DMS79 (cell line): ENCODE measurements at regions not wholly inside any gene's neighbourhood (a gene's known extent, or its start where the extent isn't known, plus 50 kb on each side); places are given as distances from the start of the nearest gene placed in this dataset.

ENCODE experiments used
- DNase-seq: peaks from one replicate; lab custom pipeline; 2025; lab: John Stamatoyannopoulos, UW

DNA sequence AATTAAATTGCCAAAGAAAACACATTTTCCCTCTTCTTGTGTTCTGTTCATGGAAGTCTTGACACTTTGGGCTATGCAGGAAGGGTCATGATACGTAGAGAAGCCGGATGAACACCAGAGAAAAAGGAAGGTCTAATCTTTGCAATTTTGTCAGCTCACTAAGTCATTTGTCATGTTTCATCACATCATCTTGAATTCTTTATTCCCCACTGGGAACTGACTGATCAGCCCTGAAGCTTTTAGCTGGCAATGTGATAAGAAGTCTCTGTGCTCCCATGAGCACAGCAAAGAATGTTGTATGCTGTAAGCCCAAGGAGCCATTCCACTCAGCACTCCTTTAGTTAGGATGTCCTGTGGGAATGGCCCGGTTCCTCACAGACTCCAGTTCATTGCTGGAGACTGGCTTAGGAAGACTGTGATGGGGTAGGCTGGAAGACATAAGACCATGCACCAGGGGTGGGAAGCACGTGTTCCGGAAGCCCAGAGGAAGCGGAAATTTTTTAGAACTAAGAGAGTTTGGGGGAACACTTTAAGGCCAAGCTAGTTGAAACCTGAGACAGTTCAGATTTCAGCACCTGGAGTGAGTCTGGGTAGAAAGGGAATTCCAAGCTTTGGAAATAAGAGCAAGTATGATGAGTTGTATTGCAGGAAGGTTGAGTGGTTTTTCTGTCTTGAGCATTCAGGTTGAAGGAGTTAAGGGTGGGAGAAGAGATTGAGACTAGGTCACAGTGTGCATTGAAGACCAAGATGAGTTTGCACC lies 306.7 kb upstream of the MTNR1B start:
- no peak for DNase-seq

- no peak for DNase-seq
Observed at GRCh38 chr11:92663539-92663938, 305.9 kb upstream of the MTNR1B start.

GRCh38 chr11:92667486-92668152 lies 301.8 kb upstream of the MTNR1B start:
- DNase-seq, result no peak

GRCh38 chr11:92670308-92670890 lies 299.1 kb upstream of the MTNR1B start:
- no peak for DNase-seq

DNA sequence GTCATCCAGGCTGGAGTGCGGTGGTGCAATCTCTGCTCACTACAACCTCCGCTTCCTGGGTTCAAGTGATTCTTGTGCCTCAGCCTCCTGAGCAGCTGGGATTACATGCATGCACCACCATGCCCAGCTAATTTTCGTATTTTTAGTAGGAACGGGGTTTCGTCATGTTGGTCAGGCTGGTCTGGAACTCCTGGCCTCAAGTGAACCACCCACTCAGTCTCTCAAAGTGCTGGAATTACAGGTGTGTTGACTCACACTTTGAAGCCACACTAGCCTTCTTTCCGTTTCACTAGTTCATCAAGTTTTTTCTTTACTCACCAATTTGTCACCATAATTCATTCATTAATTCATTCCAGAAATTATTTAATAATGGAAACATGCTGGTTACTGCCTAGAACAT lies 298.4 kb upstream of the MTNR1B start:
- no peak for DNase-seq

DNA sequence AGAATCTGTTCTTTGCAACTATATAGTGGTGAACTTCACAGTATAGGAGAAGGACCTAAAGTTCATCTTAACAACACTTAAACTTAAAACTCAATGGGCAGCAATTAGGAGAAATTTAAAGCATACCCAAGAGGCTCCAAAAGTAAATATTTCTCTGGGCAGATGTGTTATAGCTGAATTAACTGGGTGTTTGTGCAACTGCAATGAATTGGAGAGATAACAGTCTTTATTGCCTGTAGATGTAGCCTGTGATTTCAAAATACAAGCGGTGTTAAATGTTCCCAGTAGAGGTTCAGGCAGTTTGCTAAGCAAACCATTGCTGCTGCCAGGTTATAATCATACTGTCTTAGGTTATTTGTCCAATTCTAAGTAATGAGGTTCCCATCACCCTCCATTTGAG lies 294.1 kb upstream of the MTNR1B start:
- DNase-seq, result no peak

DNA sequence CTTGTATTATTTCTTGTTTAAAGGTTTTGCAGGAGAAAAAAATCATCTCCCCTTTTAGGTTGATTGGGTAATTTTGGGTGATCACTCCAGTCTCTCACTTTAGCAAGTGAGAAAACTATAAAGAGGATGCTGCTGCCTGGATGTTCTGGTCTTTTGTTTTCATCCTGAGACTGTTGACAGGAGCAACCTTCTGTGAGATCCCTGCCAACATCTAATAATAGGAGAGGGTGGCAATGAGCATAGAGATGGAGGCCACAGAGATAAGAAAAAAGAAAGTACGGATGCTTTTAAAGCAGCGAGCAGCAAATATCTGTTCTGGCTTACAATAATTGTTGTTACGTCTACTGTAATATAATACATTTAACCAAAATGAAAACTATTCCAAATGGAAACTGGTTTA lies 293.6 kb upstream of the MTNR1B start:
- no peak for DNase-seq

DNA sequence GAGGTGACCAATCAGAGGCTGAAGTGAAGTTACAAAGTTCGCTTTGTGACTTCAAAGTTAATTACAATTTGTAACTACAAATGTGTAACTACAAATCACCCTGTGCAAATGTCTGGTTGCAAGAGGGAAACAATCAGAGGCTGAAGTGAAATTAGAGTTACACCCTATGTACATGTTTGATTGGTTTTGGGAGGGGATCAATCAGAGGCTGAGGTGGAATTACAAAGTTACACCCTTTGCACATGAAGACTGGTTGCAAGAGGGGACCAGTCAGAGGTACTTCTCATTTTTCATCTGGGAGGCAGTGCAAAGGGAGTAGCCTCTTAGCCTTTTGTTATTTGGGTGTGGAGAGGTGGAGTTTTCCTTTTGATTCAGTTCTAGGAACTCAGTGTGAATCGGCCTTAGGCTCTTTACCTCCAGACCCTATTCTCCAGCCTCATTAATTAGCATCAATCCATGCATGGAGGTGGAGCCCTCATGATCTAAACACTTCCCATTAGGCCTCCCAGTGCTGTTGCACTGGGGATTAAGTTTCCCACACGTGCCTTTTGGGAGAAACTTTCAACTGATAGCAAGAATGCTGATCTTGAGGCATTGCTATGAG lies 291.3 kb upstream of the MTNR1B start:
- DNase-seq, result no peak

DNA sequence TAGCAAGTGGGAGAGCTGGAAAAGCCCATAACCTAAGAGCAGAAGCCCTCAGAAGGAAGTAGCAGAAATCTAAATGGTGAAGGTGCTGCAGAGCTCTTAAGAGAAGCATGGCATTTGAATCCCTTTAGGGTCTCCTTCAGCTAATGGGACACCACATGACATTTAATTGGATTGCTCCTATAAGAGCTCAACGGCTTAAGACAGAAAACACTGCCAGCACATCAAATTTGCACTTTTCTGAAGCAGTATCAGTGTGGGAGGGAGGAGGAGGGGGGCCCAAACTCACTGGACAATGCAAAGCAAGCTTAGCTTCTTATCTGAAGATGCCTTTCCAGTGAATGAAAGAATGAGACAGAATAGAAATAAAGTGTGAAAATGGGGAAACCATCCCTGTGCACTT lies 287.9 kb upstream of the MTNR1B start:
- DNase-seq, result peak; percentile 74

GRCh38 chr11:92682136-92682535 lies 287.3 kb upstream of the MTNR1B start:
- no peak for DNase-seq

DNA sequence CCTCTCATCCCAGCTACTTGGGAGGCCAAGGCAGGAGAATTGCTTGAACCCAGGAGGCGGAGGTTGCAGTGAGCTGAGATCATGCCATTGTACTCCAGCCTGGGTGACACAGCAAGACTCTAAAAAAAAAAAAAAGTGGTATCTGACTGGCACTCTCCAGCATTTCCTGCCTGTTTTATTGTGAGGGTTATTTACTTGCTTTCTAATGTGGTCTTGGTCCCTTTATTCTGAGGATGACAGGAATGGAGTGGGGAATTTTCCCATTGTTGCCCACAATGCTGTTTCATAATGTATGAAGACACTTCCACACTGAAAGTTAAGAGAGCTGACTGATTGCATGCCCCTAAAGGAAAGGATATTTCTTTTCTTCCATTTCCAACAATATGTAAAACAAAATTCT lies 286.5 kb upstream of the MTNR1B start:
- DNase-seq, result no peak

- no peak for DNase-seq
Observed at GRCh38 chr11:92685049-92685448, 284.4 kb upstream of the MTNR1B start.

- no peak for DNase-seq
Observed at GRCh38 chr11:92687724-92688123, 281.7 kb upstream of the MTNR1B start.

GRCh38 chr11:92688416-92688815 lies 281.0 kb upstream of the MTNR1B start:
- no peak for DNase-seq

DNA sequence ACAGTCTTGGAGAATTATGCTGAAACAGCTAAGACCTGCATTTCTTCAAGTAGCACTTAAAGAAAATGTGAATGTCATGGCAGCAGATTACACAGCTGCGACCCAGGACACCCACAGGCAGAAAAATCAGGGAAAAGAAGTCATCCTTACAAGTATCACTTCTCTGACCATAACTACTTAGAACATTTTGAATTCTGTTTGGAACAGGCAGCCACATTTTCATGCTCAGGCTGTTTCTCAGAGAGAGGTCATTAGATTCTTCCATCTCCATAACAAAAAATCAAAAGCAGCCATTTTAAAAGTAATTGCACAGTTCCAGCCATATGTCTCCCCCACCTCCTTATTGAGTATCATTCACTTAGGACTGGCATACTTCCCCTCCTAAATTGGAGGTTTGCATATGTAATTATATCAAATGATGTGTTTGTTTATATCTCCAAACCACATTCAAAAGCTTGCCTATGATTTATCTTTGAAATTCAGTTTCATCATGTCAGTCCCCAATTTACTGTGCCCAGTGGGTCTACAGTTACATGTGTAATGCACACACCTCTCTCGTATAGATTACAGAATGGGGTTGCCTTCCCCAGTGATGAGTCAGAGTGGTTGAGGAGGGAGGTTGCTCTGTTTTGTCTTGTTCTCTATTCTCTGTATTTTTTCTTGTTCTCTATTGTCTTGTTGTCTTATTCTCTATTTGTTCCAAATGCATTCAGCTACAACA lies 276.5 kb upstream of the MTNR1B start:
- DNase-seq, result no peak

DNA sequence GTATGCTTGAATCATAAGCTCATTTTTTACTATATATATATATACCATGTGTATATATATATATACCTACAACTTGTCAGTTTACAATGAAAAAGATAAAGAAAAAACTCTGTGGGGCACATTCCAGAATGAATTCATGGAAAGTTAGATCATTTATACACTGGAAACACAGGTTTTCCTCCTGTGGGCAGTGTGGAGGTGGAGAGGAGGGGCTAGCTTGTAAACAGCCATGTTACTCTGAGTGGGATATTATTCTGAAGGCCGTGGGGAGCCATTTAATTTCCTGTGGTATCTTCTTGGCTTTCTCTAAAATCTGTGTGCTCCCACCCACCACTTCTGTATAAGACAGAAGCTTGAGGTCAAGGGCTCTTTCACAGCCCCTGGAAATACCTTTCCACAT lies 273.4 kb upstream of the MTNR1B start:
- DNase-seq, result no peak

DNA sequence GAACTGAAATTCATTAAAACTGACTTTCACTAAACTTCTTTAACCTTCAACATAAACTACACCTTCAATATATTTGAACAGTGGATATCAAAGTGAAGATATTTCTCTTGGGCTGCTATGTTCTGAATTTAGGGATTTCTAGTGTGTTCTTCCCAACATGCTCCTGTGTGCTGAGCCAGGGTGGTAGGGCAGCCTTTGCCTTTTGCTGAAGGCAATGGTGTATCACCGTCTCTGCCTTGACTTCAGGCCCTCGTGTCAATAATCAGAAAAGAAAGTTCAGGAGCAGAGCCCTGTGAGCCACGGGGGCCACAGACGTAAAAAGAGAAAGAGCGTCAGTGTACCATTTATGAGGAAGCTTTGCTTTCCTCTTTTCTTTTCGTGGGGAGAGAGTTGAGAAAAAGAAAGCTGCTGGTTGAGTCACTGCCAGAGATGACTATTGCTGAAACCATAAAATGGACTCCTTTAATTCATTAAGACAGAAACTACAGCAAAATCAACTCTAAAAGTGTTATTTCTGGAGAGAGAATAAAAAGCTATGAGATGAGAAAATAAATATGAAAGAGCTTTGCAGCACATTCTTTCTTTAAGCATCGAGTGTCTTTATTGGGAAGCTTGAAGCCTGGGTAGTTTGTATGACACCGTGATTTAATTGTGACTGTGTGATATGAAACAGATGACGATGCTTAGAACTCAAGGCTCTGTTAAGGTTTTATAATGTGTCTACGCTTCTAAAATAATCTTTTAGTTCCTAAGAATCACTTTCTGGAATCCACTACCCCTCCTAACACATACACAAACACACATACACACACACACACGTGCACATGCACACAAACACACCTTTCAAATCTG lies 271.8 kb upstream of the MTNR1B start:
- no peak for DNase-seq

DNA sequence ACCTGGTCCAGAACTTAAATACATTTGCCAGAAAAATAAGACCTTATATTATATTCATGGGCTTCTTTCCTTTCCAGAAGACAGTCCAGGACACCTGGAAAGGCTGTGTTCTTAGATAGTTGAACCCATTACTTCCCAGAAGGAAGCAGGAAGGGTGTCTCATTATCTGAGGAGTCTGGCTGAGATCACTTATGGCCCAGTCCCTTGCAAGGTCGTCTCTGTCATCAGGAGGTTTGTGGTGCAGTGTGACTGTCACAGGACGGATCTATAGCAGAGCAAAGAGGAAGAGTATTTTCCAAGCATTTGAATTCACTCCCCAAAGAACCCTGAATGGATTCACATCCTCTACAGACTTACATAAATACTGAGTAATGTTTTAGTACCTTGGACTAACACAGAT lies 270.7 kb upstream of the MTNR1B start:
- DNase-seq, result no peak

- no peak for DNase-seq
Observed at GRCh38 chr11:92702037-92702804, 267.2 kb upstream of the MTNR1B start.

DNA sequence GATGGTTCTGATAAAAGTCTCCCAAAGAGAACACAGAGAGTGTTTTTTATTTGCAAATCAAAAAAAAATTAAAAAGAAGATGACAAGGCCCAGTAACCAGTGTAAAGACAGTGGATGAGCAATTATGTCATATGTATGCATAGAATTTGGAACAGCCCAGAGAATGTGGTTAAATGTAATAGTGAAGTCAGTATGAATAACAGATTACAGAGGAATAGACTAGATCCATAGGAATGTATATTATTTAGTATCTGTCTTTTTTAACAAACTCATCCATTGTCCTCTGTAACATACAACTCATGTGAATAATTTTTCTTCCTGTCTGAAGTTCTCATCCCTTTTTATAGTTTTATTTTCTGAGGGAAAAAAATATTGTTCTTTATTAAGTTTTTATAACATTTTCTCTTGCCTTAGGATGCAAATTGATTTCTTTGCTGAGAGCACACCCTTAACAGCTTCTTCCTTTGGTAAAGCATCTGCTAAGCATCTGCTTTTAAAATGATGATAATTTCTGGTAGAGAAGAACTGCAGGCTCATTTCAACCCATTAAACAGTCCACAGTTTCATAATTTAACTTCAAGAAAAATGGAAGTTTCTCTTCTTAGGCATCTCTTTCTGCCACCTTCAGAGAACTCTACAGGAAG lies 266.5 kb upstream of the MTNR1B start:
- DNase-seq, result no peak
